A549 (cell line): ENCODE measurements at regions not wholly inside any gene's neighbourhood (a gene's known extent, or its start where the extent isn't known, plus 50 kb on each side); places are given as distances from the start of the nearest gene placed in this dataset.

ENCODE experiments used
- ATAC-seq, 2 experiments: fragments of 200-7000 bp in 1 of 2; fragments of >200 bp in 1 of 2; cut with Nextera tagmentation in 1 of 2; cut with Tn5 transposase in 1 of 2; 3 replicates each; pipeline versions ENCODE4 v1.8.0 to v1.9.1; 2018 to 2020; ENCODE audit warnings: mild to moderate bottlenecking in 1 of 2, moderate library complexity in 1 of 2
- CTCF ChIA-PET: fragments of 300-600 bp; sonication (Branson Sonifier 250); formaldehyde crosslinking; extraction: SDS; loops from one replicate; lab custom pipeline; 2021; ENCODE audit warnings: antibody characterized with exemption, inconsistent platforms; lab: Yijun Ruan, JAX
- POLR2A ChIA-PET: fragments of 350-600 bp; formaldehyde crosslinking; extraction: SDS; loops from one replicate; lab custom pipeline; 2021; ENCODE audit warnings: antibody characterized with exemption, inconsistent platforms; lab: Yijun Ruan, JAX
- DNase-seq, 2 experiments: peaks; one replicate each; pipeline versions ENCODE4 v3.0.0 to v3.0.0-alpha.2; 2011 to 2016; ENCODE audit warnings: low read depth in 1 of 2, low spot score in 1 of 2
- FAIRE-seq: peaks from 2 replicates; lab custom pipeline; 2011; peaks lifted over from hg19 to GRCh38; lab: Jason Lieb, UNC
- H3K27ac ChIP-seq, 2 experiments: fragments of >200 bp; sonication (Bioruptor Twin); formaldehyde crosslinking; 3 replicates each; pipeline ENCODE4 v1.5.1; 2016 to 2017
- H3K4me1 ChIP-seq: fragments of >200 bp; sonication (Bioruptor Twin); formaldehyde crosslinking; 3 replicates; pipeline ENCODE4 v1.6.1; 2016
- H3K4me2 ChIP-seq: fragments of >200 bp; sonication (Bioruptor Twin); formaldehyde crosslinking; 3 replicates; pipeline ENCODE4 v1.6.1; 2016
- H3K4me3 ChIP-seq: fragments of >200 bp; sonication (Bioruptor Twin); formaldehyde crosslinking; 3 replicates; pipeline ENCODE4 v1.5.1; 2016
- H3K9me3 ChIP-seq: fragments of >200 bp; sonication (Bioruptor Twin); formaldehyde crosslinking; 3 replicates; pipeline ENCODE4 v1.6.1; 2016
- CHD2 ChIP-seq: fragments of 150-350 bp; IDR thresholded peaks from 2 replicates; pipeline ENCODE4 v1.6.1; 2014; ENCODE audit warnings: low read length; ENCODE audit not compliant: partially characterized antibody
- E2F6 ChIP-seq: IDR thresholded peaks from 2 replicates; pipeline ENCODE4 v1.6.1; 2012; ENCODE audit warnings: low read depth, borderline replicate concordance
- FOSB ChIP-seq: fragments of 250-450 bp; sonication (Bioruptor Pico); IDR thresholded peaks from 2 replicates; pipeline ENCODE4 v1.5.0; 2020; ENCODE audit warnings: mild to moderate bottlenecking, moderate library complexity
- FOXS1 ChIP-seq: fragments of 250-450 bp; sonication (Bioruptor Pico); IDR thresholded peaks from 2 replicates; pipeline ENCODE4 v1.5.0; 2020; ENCODE audit warnings: mild to moderate bottlenecking, moderate library complexity
- GATA3 ChIP-seq: IDR thresholded peaks from 2 replicates; pipeline ENCODE4 v1.6.1; 2012; ENCODE audit warnings: borderline replicate concordance
- HDAC2 ChIP-seq: fragments of 200-600 bp; sonication (generic); IDR thresholded peaks from 2 replicates; pipeline ENCODE4 v1.6.1; 2016
- HMGXB4 ChIP-seq: fragments of 250-450 bp; sonication (Bioruptor Pico); IDR thresholded peaks from 2 replicates; pipeline ENCODE4 v1.5.0; 2021; ENCODE audit warnings: mild to moderate bottlenecking, moderate library complexity, borderline replicate concordance
- JUN ChIP-seq, 2 experiments: fragments of >200 bp; sonication (Bioruptor Twin); formaldehyde crosslinking; IDR thresholded peaks; 2 replicates in 1 of 2; 3 replicates in 1 of 2; pipeline ENCODE4 v1.6.1; 2016 to 2017
- JUNB ChIP-seq: fragments of >200 bp; sonication (Bioruptor Twin); formaldehyde crosslinking; IDR thresholded peaks from 2 replicates; pipeline ENCODE4 v1.6.1; 2016
- KDM5A ChIP-seq: fragments of 200-600 bp; sonication (generic); IDR thresholded peaks from 2 replicates; pipeline ENCODE4 v1.6.1; 2016; ENCODE audit warnings: antibody characterized with exemption, mild to moderate bottlenecking
- MAZ ChIP-seq: fragments of 150-350 bp; IDR thresholded peaks from 2 replicates; pipeline ENCODE4 v1.6.1; 2014; ENCODE audit warnings: antibody characterized with exemption, low read depth, low read length, borderline replicate concordance
- MYC ChIP-seq: IDR thresholded peaks from 2 replicates; pipeline ENCODE4 v1.6.1; 2012; ENCODE audit warnings: mild to moderate bottlenecking, inconsistent platforms, low read length, improper control_type of control experiment, borderline replicate concordance
- NR3C1 ChIP-seq: fragments of >200 bp; sonication (Bioruptor Twin); formaldehyde crosslinking; IDR thresholded peaks from 3 replicates; pipeline ENCODE4 v1.6.1; 2017
- POLR2A ChIP-seq: IDR thresholded peaks from 2 replicates; pipeline ENCODE4 v1.6.1; 2012; ENCODE audit warnings: mild to moderate bottlenecking, low read length
- REST ChIP-seq: fragments of 200-600 bp; sonication (generic); IDR thresholded peaks from 2 replicates; pipeline ENCODE4 v1.6.1; 2016; ENCODE audit warnings: antibody characterized with exemption, mild to moderate bottlenecking, moderate library complexity
- SMC3 ChIP-seq: fragments of >200 bp; sonication (Bioruptor Twin); formaldehyde crosslinking; IDR thresholded peaks from 3 replicates; pipeline ENCODE4 v1.6.1; 2018; ENCODE audit warnings: inconsistent platforms
- TFCP2L1 ChIP-seq: fragments of 250-450 bp; sonication (Bioruptor Pico); IDR thresholded peaks from 2 replicates; pipeline ENCODE4 v1.5.0; 2021; ENCODE audit warnings: mild to moderate bottlenecking
- TP53 ChIP-seq: fragments of 250-450 bp; sonication (Bioruptor Pico); IDR thresholded peaks from 2 replicates; pipeline ENCODE4 v1.5.0; 2021; ENCODE audit warnings: mild to moderate bottlenecking, moderate library complexity
- USF2 ChIP-seq: fragments of 450-650 bp; IDR thresholded peaks from 2 replicates; pipeline ENCODE4 v1.6.1; 2014; ENCODE audit warnings: antibody characterized with exemption
- WGBS: methylation state at CpG from one replicate; pipeline ENCODE4 v1.1.6; 2017; ENCODE audit errors: missing lambda C conversion rate; 5-methylcytosine and 5-hydroxymethylcytosine counted together

- ChIA-PET CTCF (interaction anchor here (0.6 to 2.1 kb wide), 5 partner anchors 10 to 438 kb away, joined by 3 to 8 read pairs (median 3); no protein-coding TSS in a partner anchor), POLR2A (interaction anchor here (2.2 kb wide), 1 partner anchor 10 kb away, joined by 4 read pairs; no protein-coding TSS in a partner anchor)
- Histone ChIP-seq H3K4me1 (peaks cover 24% of the 10 kb centered on the region), H3K27ac (no peak overlapping the region; a peak in 1 of 6 replicates), H3K9me3 (no peaks in the 10 kb centered on the region), H3K4me3 (no peak overlapping the region), H3K4me2 (no peak overlapping the region)
- no peak for DNase-seq
- 90% methylated on average over 6 of the region's 6 CpGs for WGBS
- no peak for TF ChIP-seq TP53 (CRISPR knock-in tag)
- no peak for TF ChIP-seq TFCP2L1
- no peak for TF ChIP-seq NR3C1
- no peak for TF ChIP-seq MAZ
- TF ChIP-seq HMGXB4, result no peak
- TF ChIP-seq KDM5A, result no peak
- TF ChIP-seq GATA3, result no peak
- FAIRE-seq, result peak; percentile 91
- ATAC-seq, result no peak
Measured at GRCh38 chr21:41674402-41674801, 92.5 kb downstream of the RIPK4 start.

GRCh38 chr21:41673596-41674335, 93.1 kb downstream of the RIPK4 start:
- H3K4me1 ChIP-seq, result peaks cover 22% of the 10 kb centered on the region

GRCh38 chr21:41673071-41673470, 93.8 kb downstream of the RIPK4 start:
- FAIRE-seq, result no peak

More at GRCh38 chr21:41673596-41674335, 93.1 kb downstream of the RIPK4 start:
- FAIRE-seq, result no peak
- no peak for ATAC-seq
- Histone ChIP-seq H3K27ac (peak overlapping the region; percentile 35 to 61; a peak in 3 of 6 replicates), H3K4me2 (no peak overlapping the region), H3K9me3 (no peaks in the 10 kb centered on the region), H3K4me3 (no peak overlapping the region)
- no peak for DNase-seq
- CTCF ChIA-PET, result interaction anchor here (0.6 to 2.1 kb wide), 6 partner anchors 9 to 438 kb away, joined by 3 to 8 read pairs (median 4); no protein-coding TSS in a partner anchor
- TF ChIP-seq GATA3 (no peak), POLR2A (no peak)
- POLR2A ChIA-PET, result no interaction called here
- WGBS, result 78% methylated on average over 13 of the region's 13 CpGs

GRCh38 chr21:41672543-41672915, 94.3 kb downstream of the RIPK4 start:
- Histone ChIP-seq H3K4me1 (peaks cover 14% of the 10 kb centered on the region), H3K9me3 (no peaks in the 10 kb centered on the region), H3K4me3 (no peak overlapping the region), H3K4me2 (no peak overlapping the region), H3K27ac (peak overlapping the region in 1 of 2 experiments; percentile 64; a peak in 3 of 6 replicates)
- ATAC-seq (no peak), FAIRE-seq (no peak), DNase-seq (no peak)
- CTCF ChIA-PET, result no interaction called here
- POLR2A ChIA-PET, result no interaction called here
- WGBS, result 100% methylated on average over 1 of the region's 1 CpG
- no peak for TF ChIP-seq FOXS1 (CRISPR knock-in tag)
- TF ChIP-seq TFCP2L1, result no peak
- no peak for TF ChIP-seq JUNB
- no peak for TF ChIP-seq HDAC2
- TF ChIP-seq E2F6, result no peak
- no peak for TF ChIP-seq SMC3
- no peak for TF ChIP-seq FOSB
- no peak for TF ChIP-seq REST
- TF ChIP-seq USF2, result no peak
- TF ChIP-seq, all 56 proteins: peak for 0

More at GRCh38 chr21:41673071-41673470, 93.8 kb downstream of the RIPK4 start:
- WGBS, result 84% methylated on average over 13 of the region's 18 CpGs
- Histone ChIP-seq H3K4me3 (no peak overlapping the region), H3K27ac (peak overlapping the region in 1 of 2 experiments; percentile 61; a peak in 3 of 6 replicates), H3K4me1 (peaks cover 19% of the 10 kb centered on the region), H3K4me2 (no peak overlapping the region), H3K9me3 (no peaks in the 10 kb centered on the region)
- DNase-seq (no peak), ATAC-seq (no peak)
- ChIA-PET POLR2A (no interaction called here), CTCF (interaction anchor here (0.6 to 2.1 kb wide), 4 partner anchors 9 to 58 kb away, joined by 3 to 8 read pairs (median 5); no protein-coding TSS in a partner anchor)
- TF ChIP-seq CHD2 (no peak), E2F6 (no peak), MYC (no peak), JUN (IDR thresholded peaks at IDR 0.05) (no peak)
